ENCODE measurements at regions not wholly inside any gene's neighbourhood (a gene's known extent, or its start where the extent isn't known, plus 50 kb on each side); places are given as distances from the start of the nearest gene placed in this dataset.

DNA sequence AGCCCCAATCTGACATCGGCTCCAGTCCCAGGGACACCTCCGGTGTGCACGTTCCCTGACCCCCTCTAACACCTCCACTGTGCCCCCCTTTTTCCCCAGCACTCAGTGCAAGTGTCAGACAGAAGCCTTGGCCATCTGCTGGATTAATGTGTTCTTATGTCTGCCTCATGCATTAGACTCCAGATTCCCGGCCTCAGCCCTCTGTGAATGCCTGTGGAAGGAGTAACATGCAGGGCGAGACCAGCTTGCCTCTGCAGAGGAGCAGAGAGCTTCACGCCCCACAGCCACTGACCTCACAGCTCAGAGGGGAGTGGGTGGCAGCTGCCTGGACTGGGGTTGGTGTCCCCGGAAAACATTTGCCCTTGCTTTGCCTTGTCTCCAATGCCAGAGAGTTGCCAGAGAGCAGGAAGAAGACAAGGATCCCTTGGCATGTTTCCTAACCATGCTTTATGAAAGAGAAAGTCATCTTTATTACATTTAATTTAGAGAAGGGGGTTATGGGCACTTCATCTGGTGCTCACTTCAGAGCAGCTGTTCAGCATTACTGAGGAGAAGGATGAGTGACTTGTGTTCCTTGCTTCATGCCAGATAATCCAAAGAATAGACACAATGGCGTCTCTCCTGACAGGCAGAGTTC lies 91.6 kb upstream of the CXCL12 start:
- peak; percentile 32 for DNase-seq (ENCODE audit: low read depth)

GRCh38 chr10:44477046-44477425 lies 92.1 kb upstream of the CXCL12 start:
- peak; percentile 13 for DNase-seq (ENCODE audit: low read depth)

DNA sequence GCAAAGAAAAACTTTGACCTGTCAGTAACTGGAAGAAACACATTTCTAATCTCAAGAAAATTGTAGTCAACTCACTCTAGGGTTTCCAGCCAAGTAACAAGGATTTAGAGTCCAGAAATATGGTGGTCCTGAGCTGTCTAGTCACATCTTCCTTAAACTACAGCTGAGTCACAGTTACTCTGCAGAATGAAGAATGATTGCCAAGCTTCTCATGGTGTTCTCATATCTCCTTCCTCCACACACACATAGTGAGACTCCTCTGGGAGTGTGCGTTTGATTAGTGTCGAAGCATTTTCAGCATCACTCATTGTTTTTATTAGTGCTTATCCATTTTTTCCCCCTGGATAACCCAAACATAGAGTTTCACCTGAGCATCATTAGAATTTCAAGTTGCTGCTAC lies 93.1 kb upstream of the CXCL12 start:
- no peak for DNase-seq (ENCODE audit: low read depth)

DNA sequence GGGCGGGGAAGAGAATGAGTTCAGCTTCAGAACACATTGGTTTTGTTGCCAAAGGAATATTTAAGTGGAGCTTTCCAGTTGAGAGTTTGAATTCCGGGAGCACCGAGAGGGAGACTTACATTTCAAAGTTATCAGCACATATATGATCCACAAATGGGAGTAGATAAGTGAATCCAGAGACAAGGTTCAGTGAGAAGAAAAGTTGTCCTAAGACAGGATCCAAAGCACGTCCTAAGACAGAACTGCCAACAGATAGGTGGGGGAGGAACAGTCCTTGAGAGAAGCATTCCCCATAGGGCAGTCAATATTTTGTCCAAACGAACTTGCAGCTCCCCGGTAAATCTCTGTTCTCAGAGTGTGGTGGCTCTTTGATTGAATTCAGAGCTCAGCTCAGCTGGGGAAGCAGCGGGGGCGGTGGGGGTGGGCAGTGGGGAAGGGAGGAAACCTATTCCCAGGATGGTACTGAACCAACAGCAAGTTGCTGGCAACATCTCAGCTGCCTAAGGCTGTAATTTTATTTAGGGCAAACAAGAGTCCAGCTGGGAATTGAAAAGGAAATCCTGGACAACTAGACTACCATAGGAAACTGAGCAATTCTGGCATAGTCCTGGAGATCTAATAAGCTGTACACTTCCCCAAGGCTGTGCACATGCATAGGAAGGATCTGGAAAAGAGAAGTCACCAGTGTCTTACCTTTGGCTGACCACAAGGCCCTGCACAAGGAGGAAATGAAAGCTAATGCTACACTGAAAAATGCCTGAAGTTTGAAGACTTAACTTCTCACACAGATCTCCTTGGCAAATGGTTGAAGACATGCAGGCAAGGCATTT lies 94.2 kb upstream of the CXCL12 start:
- no peak for DNase-seq (ENCODE audit: low read depth)

GRCh38 chr10:44492678-44493077 lies 107.8 kb upstream of the CXCL12 start:
- no peak for DNase-seq (ENCODE audit: low read depth)

DNA sequence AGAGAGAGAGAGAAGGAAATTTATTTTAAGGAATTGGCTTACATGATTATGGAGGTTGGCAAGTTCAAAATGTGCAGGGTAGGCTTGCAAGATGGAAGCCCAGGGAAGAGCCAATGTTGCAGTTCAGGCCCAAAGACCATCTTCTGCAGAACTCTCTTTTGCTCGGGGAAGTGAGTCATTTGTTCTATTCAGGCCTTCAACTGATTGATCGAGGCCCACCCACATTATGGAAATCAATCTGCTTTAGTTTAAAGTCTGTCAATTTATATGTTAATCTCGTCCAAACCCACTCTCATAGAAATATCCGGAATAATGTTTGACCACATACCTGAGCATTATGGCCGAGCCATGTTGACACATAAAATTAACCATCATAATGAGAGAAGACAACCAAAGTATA lies 113.3 kb upstream of the CXCL12 start:
- no peak for DNase-seq (ENCODE audit: low read depth)

DNA sequence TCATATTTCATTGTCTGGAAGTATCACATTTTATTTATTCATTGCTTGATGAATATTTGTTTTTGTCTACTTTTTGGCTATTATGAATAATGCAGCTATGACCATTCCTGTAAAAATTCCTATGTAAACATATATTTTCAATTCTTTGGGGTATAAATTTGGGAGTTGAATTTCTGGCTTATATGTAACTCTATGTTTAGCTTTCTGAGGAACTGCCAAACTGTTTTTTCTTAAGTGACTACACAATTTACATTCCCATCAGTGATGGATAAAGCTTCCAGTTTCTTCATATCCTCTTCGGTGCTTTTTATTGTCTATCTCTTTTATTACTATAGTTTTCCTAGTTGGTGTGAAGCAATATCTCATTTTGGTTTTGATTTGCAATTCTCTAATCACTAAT lies 115.6 kb upstream of the CXCL12 start:
- DNase-seq (ENCODE audit: low read depth): no peak

- DNase-seq (ENCODE audit: low read depth): no peak
These were observed 121.5 kb upstream of the CXCL12 start for GRCh38 chr10:44506386-44506785.

- no peak for DNase-seq (ENCODE audit: low read depth)
These were observed 125.7 kb upstream of the CXCL12 start for GRCh38 chr10:44510379-44511115.

DNA sequence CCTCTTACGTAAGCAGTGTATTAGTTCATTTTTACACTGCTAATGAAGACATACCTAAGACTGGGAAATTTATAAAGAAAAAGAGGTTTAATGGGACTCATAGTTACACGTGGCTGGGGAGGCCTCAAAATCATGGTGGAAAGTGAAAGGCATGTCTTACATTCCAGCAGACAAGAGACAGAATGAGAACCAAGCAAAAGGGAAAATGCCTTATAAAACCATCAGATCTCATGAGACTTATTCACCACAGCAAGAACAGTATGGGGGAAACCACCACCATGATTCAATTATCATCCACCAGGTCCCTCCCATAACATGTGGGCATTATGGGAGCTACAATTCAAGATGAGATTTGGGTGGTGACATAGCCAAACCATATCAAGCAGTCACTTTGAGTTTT lies 126.3 kb upstream of the CXCL12 start:
- DNase-seq (ENCODE audit: low read depth): no peak

DNA sequence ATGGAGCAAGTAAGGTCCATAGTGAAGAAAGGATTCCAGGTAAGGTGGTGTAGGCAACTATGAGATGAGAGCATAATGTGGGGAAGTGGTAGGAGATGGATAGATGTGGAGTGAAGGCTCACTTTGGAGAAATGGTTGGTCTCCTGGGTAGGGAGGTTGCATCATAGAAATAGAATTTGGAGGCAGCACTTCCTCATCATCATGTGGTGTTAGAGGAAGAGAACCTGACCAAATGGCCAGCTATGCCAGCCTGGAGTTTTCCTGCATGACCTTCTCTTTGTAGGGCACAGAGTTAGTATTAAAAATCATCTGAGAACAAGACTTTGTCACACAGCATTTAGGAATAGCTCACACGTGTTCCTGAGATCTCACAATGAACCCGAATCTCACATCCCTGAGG lies 126.7 kb upstream of the CXCL12 start:
- DNase-seq (ENCODE audit: low read depth): no peak

- DNase-seq (ENCODE audit: low read depth): no peak
These were observed 127.6 kb upstream of the CXCL12 start for GRCh38 chr10:44512431-44513022.

DNA sequence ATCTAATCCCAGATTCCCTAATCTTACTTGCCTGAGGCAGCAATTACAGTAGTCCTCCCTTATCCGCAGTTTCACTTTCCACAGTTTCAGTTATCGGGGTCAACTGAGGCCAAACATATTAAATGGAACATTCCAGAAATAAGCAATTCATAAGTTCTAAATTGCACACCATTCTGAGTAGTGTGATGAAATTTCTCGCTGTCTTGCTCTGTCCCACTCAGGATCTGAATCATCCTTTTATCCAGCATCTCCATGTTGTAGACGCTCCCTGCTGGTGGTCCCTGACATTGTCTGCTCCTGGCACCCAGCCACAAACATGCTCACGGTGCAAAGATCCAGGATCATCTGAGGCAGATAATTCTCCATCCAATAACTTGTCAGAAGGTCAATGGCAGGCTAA lies 128.7 kb upstream of the CXCL12 start:
- peak; percentile 13 for DNase-seq (ENCODE audit: low read depth)

DNA sequence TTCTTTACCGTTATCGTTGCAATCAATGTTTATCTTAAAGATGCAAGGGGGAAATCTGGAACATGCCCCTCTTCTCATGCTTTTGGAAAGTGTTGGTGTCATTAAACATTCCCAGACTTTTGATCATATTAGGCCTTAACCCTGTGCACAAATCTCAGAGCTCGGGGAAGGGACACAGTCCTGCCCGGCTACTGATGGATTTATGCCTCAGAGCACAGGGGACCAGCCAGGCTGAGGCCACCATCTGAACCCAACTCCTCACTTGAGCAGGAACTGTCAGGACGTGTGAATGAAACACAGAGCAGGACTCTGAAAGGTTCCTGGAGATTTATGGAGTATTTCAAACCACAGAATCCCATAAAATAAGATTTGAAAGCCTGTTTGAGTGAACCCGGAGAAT lies 132.0 kb upstream of the CXCL12 start:
- no peak for DNase-seq (ENCODE audit: low read depth)

GRCh38 chr10:44517635-44518034 lies 132.7 kb upstream of the CXCL12 start:
- DNase-seq (ENCODE audit: low read depth): no peak

- DNase-seq (ENCODE audit: low read depth): no peak
These were observed 134.5 kb upstream of the CXCL12 start for GRCh38 chr10:44519361-44519760.

- peak; percentile 0 for DNase-seq (ENCODE audit: low read depth)
These were observed 135.8 kb upstream of the CXCL12 start for GRCh38 chr10:44520651-44521050.

DNA sequence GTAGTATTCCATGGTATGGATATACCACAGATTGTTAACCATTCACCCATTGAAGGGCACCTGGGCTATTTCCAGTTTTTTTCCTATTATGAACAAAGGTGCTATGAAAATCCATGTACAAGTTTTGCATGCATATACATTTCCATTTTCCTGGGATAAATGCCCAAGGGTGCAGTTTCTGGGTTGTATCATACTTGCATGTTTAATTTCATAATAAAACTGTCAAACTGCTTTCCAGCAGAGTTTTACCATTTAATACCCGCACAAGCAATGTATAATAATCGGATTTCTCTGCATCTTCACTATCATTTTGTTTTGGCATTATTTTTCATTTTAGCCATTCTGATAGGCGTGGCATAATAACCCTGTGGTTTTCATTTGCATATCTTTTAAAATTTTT lies 154.3 kb upstream of the CXCL12 start:
- no peak for DNase-seq (ENCODE audit: low read depth)

- DNase-seq (ENCODE audit: low read depth): no peak
These were observed 167.8 kb upstream of the CXCL12 start for GRCh38 chr10:44552726-44553125.

DNA sequence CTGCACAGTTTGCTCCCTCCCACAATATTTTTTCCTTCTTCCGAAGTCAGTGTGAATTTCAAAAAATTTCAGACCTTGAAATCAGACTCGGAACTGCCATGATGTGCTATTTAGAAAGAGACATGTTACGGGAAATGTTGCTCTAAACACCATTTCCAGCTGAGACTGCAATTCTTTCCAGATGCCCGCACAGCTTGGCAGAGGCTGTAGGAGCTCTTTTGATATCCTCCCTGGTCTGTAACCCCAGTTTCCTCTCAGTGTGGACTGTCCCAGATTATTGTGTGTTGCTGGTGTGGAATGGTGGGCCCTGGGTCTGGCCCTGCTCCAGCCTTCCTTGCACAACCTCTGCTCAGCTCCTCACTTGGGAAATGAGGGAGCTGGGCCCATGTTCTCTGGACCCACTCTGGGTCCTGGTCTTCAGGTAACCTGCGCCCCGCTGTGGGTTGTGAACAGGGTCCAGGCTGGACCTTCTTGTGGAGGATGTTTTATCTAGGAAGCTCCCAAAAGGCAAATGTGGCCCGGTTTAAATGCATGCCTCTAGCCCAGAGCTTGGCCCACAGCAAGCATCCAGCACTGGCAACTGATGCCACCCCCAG lies 172.8 kb upstream of the CXCL12 start:
- no peak for DNase-seq (ENCODE audit: low read depth)

- no peak for DNase-seq (ENCODE audit: low read depth)
These were observed 173.6 kb upstream of the CXCL12 start for GRCh38 chr10:44558521-44558920.

GRCh38 chr10:44564361-44564760 lies 179.5 kb upstream of the CXCL12 start:
- no peak for DNase-seq (ENCODE audit: low read depth)

Measured in myocyte (in vitro differentiated cells).